Colonic mucosa (tissue), 4 donors: ENCODE measurements at regions not wholly inside any gene's neighbourhood (a gene's known extent, or its start where the extent isn't known, plus 50 kb on each side); places are given as distances from the start of the nearest gene placed in this dataset.

Experiments used
- DNase-seq: peaks from one replicate; pipeline ENCODE4 v3.0.0-alpha.2; 2020
- H3K27ac ChIP-seq: fragments of 200-600 bp; one replicate; pipeline ENCODE4 v1.8.0; 2021
- H3K27me3 ChIP-seq: fragments of 200-600 bp; one replicate; pipeline ENCODE4 v1.8.0; 2021
- H3K36me3 ChIP-seq: fragments of 200-600 bp; one replicate; pipeline ENCODE4 v1.8.0; 2021
- H3K4me1 ChIP-seq: fragments of 200-600 bp; one replicate; pipeline ENCODE4 v1.8.0; 2021; ENCODE audit warnings: mild to moderate bottlenecking
- H3K4me3 ChIP-seq: fragments of 200-600 bp; one replicate; pipeline ENCODE4 v1.8.0; 2021
- H3K9ac ChIP-seq, 2 donors: one replicate each; pipeline ENCODE4 v1.7.0; 2013; ENCODE audit warnings: control low read depth in 2 of 2, low read depth in 2 of 2, low read length in 2 of 2
- H3K9me3 ChIP-seq: fragments of 200-600 bp; one replicate; pipeline ENCODE4 v1.8.0; 2021
- intact Hi-C: fragments of 100-400 bp; cut with DNase I; formaldehyde crosslinking; loops from one replicate; pipeline ENCODE4 v1.14.1; 2022
- TF ChIP-seq, protein P1 (sequence below): fragments of 200-600 bp; IDR thresholded peaks from one replicate; pipeline ENCODE4 v1.8.0; 2022; ENCODE audit warnings: antibody characterized with exemption, mild to moderate bottlenecking
- donor health status: healthy.
- donor health status: DM: no; HTN: no; CAD: no.
- donor health status: DM: no; HTN: no; CAD: no.

DNA sequence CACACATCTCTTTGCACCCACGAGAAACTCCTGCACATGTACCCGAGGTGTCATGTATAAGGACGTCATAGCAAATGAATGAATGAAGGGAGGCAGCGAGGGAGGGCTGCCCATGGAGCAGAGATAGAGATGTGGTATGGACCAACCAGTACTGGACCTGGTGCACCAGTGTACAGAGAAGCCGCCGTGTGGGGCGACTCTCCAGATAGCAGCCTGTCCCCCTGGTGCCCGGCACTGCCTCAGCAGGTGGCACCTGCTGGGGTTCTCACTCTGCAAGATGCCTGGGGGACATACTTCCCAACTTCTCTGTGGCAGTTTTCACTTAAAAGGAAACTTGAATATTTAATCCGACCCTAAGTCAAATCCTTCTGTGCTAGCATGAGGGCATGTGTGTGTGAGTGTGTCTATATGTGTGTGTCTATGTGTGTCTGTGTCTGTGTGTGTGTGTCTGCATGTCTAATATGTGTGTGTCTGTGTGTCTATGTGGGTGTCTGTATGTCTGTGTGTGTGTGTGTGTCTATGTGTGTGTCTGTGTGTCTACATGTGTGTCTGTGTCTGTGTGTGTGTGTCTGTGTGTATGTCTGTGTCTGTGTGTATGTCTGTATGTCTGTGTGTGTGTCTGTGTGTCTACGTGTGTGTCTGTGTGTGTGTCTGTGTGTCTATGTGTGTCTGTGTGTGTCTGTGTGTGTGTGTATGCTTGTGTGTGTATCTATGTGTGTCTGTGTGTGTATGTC lies 132.0 kb downstream of the RNASET2 start:
- H3K9ac ChIP-seq = no peak overlapping the region
- no peak overlapping the region for H3K27ac ChIP-seq
- no peaks in the 10 kb centered on the region for H3K9me3 ChIP-seq
- H3K36me3 ChIP-seq = no peaks in the 10 kb centered on the region
- DNase-seq = no peak
- intact Hi-C loops = no loop called here
- H3K4me3 ChIP-seq = no peak overlapping the region
- TF ChIP-seq, protein P1, sequence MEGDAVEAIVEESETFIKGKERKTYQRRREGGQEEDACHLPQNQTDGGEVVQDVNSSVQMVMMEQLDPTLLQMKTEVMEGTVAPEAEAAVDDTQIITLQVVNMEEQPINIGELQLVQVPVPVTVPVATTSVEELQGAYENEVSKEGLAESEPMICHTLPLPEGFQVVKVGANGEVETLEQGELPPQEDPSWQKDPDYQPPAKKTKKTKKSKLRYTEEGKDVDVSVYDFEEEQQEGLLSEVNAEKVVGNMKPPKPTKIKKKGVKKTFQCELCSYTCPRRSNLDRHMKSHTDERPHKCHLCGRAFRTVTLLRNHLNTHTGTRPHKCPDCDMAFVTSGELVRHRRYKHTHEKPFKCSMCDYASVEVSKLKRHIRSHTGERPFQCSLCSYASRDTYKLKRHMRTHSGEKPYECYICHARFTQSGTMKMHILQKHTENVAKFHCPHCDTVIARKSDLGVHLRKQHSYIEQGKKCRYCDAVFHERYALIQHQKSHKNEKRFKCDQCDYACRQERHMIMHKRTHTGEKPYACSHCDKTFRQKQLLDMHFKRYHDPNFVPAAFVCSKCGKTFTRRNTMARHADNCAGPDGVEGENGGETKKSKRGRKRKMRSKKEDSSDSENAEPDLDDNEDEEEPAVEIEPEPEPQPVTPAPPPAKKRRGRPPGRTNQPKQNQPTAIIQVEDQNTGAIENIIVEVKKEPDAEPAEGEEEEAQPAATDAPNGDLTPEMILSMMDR = no peak
- H3K4me1 ChIP-seq = no peaks in the 10 kb centered on the region
- no peaks in the 10 kb centered on the region for H3K27me3 ChIP-seq

DNA sequence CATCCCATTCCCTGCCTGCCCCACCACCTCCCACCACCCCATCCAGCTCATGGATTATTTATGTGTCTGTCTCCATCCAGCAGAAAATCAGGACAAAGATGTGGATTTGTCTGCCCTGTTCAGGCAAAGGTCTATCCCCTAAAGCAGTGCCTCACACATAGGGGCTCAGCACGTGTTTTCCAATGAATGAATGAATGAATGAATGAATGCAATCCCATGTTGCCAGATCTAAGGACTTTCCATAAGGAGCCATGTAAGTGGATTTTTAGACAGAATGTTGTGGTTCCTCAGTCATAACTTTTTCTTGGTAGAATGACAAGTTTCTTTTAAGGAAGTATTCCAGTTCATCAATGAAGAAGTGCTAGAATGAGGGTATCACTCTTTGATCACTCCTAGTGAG lies 133.7 kb downstream of the RNASET2 start:
- Histone ChIP-seq H3K36me3 (no peaks in the 10 kb centered on the region), H3K27ac (no peak overlapping the region), H3K27me3 (no peaks in the 10 kb centered on the region), H3K9me3 (no peaks in the 10 kb centered on the region), H3K4me1 (no peaks in the 10 kb centered on the region), H3K9ac (no peak overlapping the region), H3K4me3 (no peak overlapping the region)
- TF ChIP-seq, protein P1 = no peak
- DNase-seq = no peak
- intact Hi-C loops = no loop called here

DNA sequence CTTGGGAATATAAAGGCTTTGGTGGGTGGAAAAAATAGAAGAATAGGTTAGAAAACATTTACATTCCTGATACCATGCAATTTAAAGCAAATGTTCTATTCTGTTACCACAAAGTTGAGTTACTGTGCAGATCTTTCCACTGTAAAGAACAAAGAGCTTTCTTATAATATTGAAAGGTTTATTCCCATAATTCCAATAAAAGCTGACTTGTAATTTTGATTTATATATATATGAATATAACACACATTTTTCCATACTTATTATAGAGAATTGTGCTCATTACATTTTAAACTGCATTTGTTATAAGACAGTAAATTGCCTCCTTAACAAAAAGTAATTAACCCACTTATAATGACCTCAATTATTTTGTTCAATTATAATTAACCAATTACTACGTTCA lies 135.9 kb downstream of the RNASET2 start:
- no peaks in the 10 kb centered on the region for H3K4me1 ChIP-seq
- H3K36me3 ChIP-seq = no peaks in the 10 kb centered on the region
- no peak overlapping the region for H3K27ac ChIP-seq
- no peak overlapping the region for H3K9ac ChIP-seq
- H3K27me3 ChIP-seq = no peaks in the 10 kb centered on the region
- DNase-seq = no peak
- intact Hi-C loops = no loop called here
- no peaks in the 10 kb centered on the region for H3K9me3 ChIP-seq
- TF ChIP-seq, protein P1 = no peak
- H3K4me3 ChIP-seq = no peak overlapping the region

DNA sequence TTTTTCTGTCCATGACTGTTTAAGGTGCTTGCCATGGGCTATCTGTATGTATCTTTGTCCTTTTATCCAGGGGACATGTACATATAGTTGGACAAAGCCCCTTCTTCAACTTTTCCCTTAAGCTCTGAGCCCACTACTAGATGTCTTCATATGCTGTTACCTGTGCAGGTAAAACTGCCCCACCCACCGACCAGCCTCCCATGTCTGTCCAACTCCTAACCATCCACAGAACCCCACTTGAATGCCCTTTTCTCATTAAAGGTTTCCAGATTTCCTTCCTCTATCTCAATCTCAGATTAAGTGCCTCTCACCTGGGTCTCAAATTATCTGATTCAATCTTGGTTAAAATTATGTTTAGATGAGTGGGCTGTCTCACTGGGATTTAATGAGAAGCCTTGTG lies 136.3 kb downstream of the RNASET2 start:
- Histone ChIP-seq H3K9ac (no peak overlapping the region), H3K36me3 (no peaks in the 10 kb centered on the region), H3K4me1 (no peaks in the 10 kb centered on the region), H3K27ac (no peak overlapping the region), H3K4me3 (no peak overlapping the region), H3K9me3 (no peaks in the 10 kb centered on the region), H3K27me3 (no peaks in the 10 kb centered on the region)
- intact Hi-C loops = no loop called here
- TF ChIP-seq, protein P1 = no peak
- no peak for DNase-seq

DNA sequence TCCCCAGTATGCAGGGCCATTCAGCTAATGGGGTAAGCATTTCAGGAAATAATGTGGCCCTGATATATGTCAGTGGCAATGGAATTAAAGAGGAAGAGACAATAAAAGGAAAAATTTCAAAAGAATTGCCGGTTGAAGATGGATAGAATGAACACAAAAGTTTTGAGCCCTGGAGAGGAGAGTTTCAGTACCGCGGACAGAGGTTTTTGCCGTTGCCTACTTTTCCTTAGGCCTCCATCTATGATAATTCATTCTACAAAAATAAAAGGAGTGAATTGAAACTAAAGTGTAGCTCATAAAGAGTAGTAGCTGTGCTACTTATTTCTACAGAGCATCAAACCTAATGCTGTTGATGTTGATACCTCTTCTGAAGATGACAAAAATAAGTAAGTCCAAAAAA lies 140.7 kb downstream of the RNASET2 start:
- no peaks in the 10 kb centered on the region for H3K9me3 ChIP-seq
- H3K4me3 ChIP-seq = no peak overlapping the region
- no peak for DNase-seq
- H3K9ac ChIP-seq = no peak overlapping the region
- no peaks in the 10 kb centered on the region for H3K27me3 ChIP-seq
- intact Hi-C loops = no loop called here
- no peaks in the 10 kb centered on the region for H3K36me3 ChIP-seq
- TF ChIP-seq, protein P1 = no peak
- no peak overlapping the region for H3K27ac ChIP-seq
- H3K4me1 ChIP-seq = no peaks in the 10 kb centered on the region
